ENCODE measurements at regions not wholly inside any gene's neighbourhood (a gene's known extent, or its start where the extent isn't known, plus 50 kb on each side); places are given as distances from the start of the nearest gene placed in this dataset.

- peak; percentile 67 for FAIRE-seq
- TF ChIP-seq POLR2A (IDR thresholded peaks at IDR 0.05; ENCODE audit: low read depth, low read length) = no peak
- DNase-seq (ENCODE audit: insufficient read length, low spot score) = no peak
Observed at GRCh38 chr9:108588246-108588645, 267.5 kb downstream of the ACTL7B start.

DNA sequence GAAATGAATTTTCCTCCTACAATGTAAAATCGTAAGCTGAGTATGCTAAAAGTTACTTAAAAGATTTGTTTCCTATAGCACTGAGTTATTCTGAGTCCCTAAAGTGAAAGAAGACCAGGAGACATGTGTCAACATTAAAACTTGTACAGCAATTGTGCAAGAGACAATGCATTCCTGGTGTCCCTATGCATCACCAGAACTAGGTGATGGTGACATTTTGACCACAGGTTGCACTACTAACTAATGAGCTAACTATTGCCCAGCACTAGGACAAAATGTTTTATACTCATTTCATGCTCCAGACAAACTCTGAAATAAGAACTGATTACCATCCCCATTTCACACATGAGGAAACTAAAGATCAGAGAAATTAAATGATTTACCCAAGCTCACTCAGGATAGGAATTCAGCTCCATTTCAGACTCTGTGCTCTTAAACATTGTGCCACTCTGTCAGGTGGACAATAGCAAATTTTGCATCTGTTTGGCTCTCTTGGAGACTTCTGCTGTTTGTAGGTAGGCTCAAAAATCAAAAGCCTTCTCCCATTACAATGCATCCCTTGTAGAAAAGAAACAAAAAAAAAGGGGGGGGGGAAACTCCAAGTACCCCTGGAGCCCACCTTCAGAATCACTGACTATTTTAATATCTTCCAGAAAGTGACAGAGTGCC lies 269.2 kb downstream of the ACTL7B start:
- FAIRE-seq = peak; percentile 76

DNA sequence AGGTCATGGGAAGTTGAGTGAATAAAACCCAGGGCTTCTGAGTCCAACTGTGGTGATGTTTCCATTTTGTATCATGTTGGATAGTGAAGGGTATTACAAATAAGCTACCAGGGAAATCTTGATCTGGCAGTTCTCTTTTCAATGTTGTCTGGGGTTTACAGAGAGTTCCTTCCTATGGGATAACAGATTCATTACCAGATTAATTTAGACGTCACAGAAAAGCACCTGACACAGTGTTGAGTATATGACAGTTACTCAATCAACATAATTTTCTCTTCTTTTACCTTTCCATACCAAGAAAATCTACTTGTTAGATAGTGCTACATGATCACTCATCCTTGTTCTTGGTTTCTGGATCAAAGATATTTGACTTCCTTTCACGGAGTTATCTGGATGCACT lies 270.9 kb downstream of the ACTL7B start:
- DNase-seq (ENCODE audit: insufficient read length, low spot score) (no peak), FAIRE-seq (peak; percentile 75)
- TF ChIP-seq POLR2A (IDR thresholded peaks at IDR 0.05; ENCODE audit: low read depth, low read length) = no peak

More for the DNA sequence above, 269.2 kb downstream of the ACTL7B start:
- no peak for DNase-seq (ENCODE audit: insufficient read length, low spot score)
- TF ChIP-seq POLR2A (IDR thresholded peaks at IDR 0.05; ENCODE audit: low read depth, low read length) = no peak

DNA sequence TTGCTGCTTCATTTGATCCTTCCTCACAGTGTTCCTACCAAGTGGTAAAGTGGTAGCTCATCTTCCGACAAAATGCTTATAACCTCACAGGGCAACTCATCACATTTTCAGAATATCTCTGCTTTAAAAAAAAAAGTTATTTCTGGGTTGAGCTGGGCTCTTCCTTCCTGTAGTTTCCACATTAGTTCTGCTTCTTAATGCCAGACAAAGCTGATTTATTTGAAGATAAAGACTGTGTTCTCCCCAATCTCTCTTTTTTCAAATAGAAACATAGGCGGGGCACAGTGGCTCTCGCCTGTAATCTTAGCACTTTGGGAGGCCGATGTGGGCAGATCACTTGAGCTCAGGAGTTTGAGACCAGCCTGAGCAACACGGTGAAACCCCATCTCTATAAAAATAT lies 273.1 kb downstream of the ACTL7B start:
- DNase-seq (ENCODE audit: insufficient read length, low spot score) = no peak
- no peak for TF ChIP-seq POLR2A (IDR thresholded peaks at IDR 0.05; ENCODE audit: low read depth, low read length)
- FAIRE-seq = no peak

DNA sequence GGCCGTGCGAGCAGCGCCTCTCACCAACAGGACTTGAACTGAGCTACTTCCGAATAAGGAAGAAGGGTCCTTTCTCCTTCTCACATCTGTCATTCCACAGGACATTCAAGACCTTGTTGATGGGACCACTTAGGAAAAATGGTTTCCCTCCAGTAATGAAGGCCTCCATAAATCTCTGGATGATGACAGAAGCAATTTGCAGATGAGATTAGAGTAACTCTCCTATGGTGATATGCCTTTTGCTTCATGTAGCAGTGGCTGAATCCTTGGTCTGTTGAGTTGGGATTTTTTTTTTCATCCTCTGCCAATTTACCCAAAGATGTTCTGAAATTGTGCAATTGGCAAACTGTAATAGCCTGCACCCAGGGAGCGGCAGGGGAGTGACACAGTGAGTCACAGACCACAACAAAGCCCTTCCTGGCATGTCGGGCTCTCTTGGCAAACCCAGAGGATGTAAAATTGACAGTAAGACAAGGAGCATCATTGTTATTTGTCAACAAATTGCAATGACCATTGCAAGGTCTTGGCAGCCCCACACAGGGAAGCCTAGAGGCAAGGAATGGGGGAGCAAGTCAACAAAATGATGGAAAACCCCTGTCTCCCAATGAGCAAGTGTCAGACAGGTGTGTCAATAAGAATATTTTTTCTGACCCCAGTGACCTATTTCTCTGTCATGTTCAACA lies 275.9 kb downstream of the ACTL7B start:
- TF ChIP-seq POLR2A (IDR thresholded peaks at IDR 0.05; ENCODE audit: low read depth, low read length) = no peak
- FAIRE-seq = peak; percentile 82
- peak; percentile 42 for DNase-seq (ENCODE audit: insufficient read length, low spot score)

DNA sequence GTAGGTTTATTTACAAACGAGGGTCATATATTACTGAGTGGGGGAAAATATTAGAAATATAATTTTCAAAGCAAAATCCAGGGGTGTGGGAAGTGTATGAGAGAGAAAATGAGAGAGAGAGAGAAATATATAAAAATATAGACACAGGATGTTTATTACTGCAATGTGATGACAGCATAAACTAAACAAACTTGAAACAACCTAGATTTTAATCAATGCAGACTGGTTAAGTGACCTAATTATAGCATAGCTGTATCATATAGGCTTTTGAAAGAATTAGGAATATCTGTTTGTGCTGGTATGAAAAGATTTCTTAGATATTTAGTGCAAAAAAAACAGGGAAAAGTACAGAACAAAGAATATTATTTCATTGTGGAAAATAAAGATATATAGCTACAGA lies 280.5 kb downstream of the ACTL7B start:
- FAIRE-seq = no peak
- TF ChIP-seq POLR2A (IDR thresholded peaks at IDR 0.05; ENCODE audit: low read depth, low read length) = no peak
- no peak for DNase-seq (ENCODE audit: insufficient read length, low spot score)

DNA sequence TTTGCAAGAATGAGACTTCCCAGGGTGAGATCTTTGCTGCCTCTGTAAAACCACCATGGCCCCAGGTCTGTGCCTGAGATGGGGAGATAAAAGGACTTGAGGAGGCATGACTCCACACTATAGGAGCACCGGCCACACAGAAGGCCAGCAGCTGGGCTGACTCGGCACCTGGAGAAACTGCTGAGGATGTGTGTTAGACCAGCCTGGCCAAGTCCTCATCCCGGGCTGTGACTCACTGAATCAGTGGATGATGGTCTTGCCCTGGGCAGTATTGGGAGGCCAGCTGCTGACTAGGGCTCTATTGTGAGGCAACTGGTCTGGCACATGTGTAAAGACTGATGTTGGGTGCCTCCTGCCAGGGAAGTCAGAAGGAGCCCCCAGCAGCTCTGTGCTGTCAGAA lies 286.2 kb downstream of the ACTL7B start:
- no peak for TF ChIP-seq POLR2A (IDR thresholded peaks at IDR 0.05; ENCODE audit: low read depth, low read length)
- peak; percentile 42 for DNase-seq (ENCODE audit: insufficient read length, low spot score)
- peak; percentile 82 for FAIRE-seq

DNA sequence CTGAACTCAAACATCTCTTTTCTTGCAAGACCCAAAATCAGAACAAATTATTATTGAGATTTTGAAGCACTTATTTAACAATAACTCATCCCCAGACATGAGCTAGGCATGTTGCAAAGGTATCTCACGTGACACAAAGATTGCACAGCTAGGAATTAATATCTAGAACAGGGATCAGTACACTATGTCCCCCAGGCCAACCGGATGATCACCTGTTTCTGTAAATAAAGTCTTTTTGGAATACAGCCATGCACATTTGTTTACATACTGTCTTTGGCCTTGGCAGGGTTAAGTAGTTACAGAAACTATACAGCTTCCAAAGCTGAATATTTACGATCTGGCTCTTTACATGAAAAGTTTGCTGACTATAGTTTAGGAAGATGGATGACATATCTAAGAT lies 287.7 kb downstream of the ACTL7B start:
- no peak for TF ChIP-seq POLR2A (IDR thresholded peaks at IDR 0.05; ENCODE audit: low read depth, low read length)
- no peak for FAIRE-seq
- no peak for DNase-seq (ENCODE audit: insufficient read length, low spot score)

DNA sequence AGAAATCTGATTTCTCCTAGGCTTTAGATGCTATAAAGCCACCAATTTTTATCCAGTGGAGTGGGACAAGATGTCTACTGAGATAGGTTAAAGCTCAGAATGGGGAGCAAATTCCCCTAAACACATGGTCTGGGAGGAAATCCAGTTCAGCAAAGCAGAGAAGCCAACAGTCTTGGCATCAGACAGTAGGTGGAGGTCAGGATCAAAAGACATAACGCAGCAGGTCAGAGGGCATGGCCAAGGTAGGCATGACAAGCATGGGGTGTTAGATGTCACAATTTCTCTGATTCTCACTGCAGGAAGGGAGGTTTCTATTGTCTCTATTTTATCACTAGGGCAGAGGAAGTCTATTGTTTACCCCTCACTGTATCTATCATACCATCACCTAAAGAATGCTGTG lies 288.2 kb downstream of the ACTL7B start:
- FAIRE-seq (no peak), DNase-seq (ENCODE audit: insufficient read length, low spot score) (no peak)
- TF ChIP-seq POLR2A (IDR thresholded peaks at IDR 0.05; ENCODE audit: low read depth, low read length) = no peak

- peak; percentile 94 for FAIRE-seq
- TF ChIP-seq POLR2A (IDR thresholded peaks at IDR 0.05; ENCODE audit: low read depth, low read length) = no peak
- DNase-seq (ENCODE audit: insufficient read length, low spot score) = peak; percentile 77
Observed at GRCh38 chr9:108565651-108566378, 290.0 kb downstream of the ACTL7B start.

DNA sequence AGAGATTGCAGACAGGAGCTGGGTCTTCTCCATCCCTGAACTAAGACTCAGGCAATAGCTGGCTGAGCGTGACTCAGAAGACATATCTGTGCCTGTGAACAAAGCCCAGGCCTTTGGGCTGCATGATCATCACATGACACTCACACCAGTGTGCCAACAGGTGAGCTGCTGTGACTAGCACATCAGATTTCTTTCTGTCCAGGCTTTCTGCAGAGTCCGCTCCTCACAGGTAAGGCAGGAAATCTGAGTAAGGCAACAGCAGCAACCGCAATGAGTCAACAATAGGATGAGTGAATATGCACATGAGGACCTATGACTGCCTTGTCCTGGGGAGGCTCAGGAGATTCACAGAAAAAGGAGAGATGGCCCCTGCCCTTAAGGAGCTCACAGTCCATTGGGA lies 293.6 kb downstream of the ACTL7B start:
- peak; percentile 28 for DNase-seq (ENCODE audit: insufficient read length, low spot score)
- TF ChIP-seq POLR2A (IDR thresholded peaks at IDR 0.05; ENCODE audit: low read depth, low read length) = no peak
- FAIRE-seq = no peak

- no peak for FAIRE-seq
- TF ChIP-seq POLR2A (IDR thresholded peaks at IDR 0.05; ENCODE audit: low read depth, low read length) = no peak
- DNase-seq (ENCODE audit: insufficient read length, low spot score) = no peak
Observed at GRCh38 chr9:108559432-108559831, 296.4 kb downstream of the ACTL7B start.

DNA sequence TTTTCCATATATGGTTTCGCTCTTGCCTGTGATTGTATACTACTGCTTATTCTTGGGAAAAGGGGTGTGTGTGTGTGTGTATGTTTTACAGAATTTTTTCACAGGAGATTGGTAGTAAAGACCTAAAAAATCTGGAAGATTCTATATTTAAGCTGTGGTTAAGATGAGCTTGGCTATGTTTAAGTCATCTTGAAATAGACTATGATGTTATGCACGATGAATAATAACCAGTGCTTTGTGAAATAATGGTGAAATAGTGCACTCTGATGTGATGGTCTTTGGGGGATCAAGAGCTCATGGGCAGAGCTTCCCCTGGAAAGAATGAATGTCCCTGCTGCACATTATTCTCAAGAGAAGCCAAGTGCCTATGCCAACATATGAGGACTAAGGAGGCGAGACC lies 301.0 kb downstream of the ACTL7B start:
- no peak for TF ChIP-seq POLR2A (IDR thresholded peaks at IDR 0.05; ENCODE audit: low read depth, low read length)
- FAIRE-seq (no peak), DNase-seq (ENCODE audit: insufficient read length, low spot score) (no peak)

DNA sequence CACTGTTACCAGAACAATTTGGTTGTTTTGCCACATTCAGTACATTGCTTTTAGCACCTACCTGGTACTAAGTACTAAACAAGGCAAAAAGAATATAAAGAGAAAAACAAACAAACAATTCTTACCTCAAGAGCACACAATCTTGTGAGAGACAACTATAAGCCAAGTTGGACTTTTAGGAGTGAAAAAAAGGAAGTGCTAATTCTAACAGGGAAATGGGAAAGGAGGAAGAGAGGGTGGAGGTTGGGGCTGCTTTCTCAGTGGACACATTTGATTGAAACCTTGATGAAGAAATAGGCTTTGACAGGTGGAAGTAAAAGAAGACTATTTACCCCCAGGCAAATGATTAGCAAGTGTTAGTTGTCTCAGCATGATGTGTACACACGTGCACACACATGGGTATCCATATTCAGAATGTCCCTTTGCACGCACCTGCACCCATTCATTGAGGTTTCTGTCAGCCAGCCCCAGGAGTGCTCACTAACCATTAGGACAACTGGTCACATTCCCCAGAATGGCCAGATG lies 302.6 kb downstream of the ACTL7B start:
- DNase-seq (ENCODE audit: insufficient read length, low spot score) (no peak), FAIRE-seq (no peak)
- TF ChIP-seq POLR2A (IDR thresholded peaks at IDR 0.05; ENCODE audit: low read depth, low read length) = no peak

Measured in H54 (cell line).